ENCODE measurements at regions not wholly inside any gene's neighbourhood (a gene's known extent, or its start where the extent isn't known, plus 50 kb on each side); places are given as distances from the start of the nearest gene placed in this dataset.
"Not testable (repeated sequence)": the region's sequence is repeated elsewhere in the genome, so short reads cannot be mapped to it uniquely, and the experiment has no call there.

GRCh38 chr12:33223956-33224355, 215.7 kb downstream of the SYT10 start:
- ChIA-PET CTCF (no interaction called here), POLR2A (ENCODE audit: low non-redundant PET) (no interaction called here)
- TF ChIP-seq EZH2 (IDR thresholded peaks at IDR 0.05; ENCODE audit: borderline replicate concordance, low read depth, low read length, poor library complexity, severe bottlenecking) (no peak), CTCF (conservative IDR thresholded peaks at IDR 0.05; ENCODE audit: low read depth, low read length) (no peak)
- no peak overlapping the region for H3K4me3 ChIP-seq (ENCODE audit: low read depth, low read length, poor library complexity, severe bottlenecking)
- H3K36me3 ChIP-seq (ENCODE audit: insufficient read depth, low read length, poor library complexity, severe bottlenecking), result no peaks in the 10 kb centered on the region
- DNase-seq (ENCODE audit: low spot score), result no peak
- BruUV-seq (replicated peaks), result no TSS peak
- no peak overlapping the region for H3K27ac ChIP-seq (ENCODE audit: low read depth, low read length, poor library complexity, severe bottlenecking)
- H3K4me1 ChIP-seq (ENCODE audit: insufficient read depth, low read length, poor library complexity, severe bottlenecking), result no peaks in the 10 kb centered on the region
- H3K9me3 ChIP-seq (ENCODE audit: low read depth, low read length, poor library complexity, severe bottlenecking), result peaks cover 8% of the 10 kb centered on the region
- intact Hi-C loops (cut with micrococcal nuclease; ENCODE audit: unreplicated experiment), result no loop called here
- no peaks in the 10 kb centered on the region for H3K27me3 ChIP-seq (replicated peaks; ENCODE audit: insufficient read depth, low read depth, low read length, poor library complexity)

- H3K4me1 ChIP-seq (ENCODE audit: insufficient read depth, low read length, poor library complexity, severe bottlenecking), result no peaks in the 10 kb centered on the region
- no peaks in the 10 kb centered on the region for H3K36me3 ChIP-seq (ENCODE audit: insufficient read depth, low read length, poor library complexity, severe bottlenecking)
- ChIA-PET CTCF (no interaction called here), POLR2A (ENCODE audit: low non-redundant PET) (no interaction called here)
- no peak for DNase-seq (ENCODE audit: low spot score)
- no TSS peak for BruUV-seq (replicated peaks)
- TF ChIP-seq EZH2 (IDR thresholded peaks at IDR 0.05; ENCODE audit: borderline replicate concordance, low read depth, low read length, poor library complexity, severe bottlenecking), result no peak
- no peak for TF ChIP-seq CTCF (conservative IDR thresholded peaks at IDR 0.05; ENCODE audit: low read depth, low read length)
- H3K27ac ChIP-seq (ENCODE audit: low read depth, low read length, poor library complexity, severe bottlenecking), result no peak overlapping the region
- H3K4me3 ChIP-seq (ENCODE audit: low read depth, low read length, poor library complexity, severe bottlenecking), result no peak overlapping the region
- H3K9me3 ChIP-seq (ENCODE audit: low read depth, low read length, poor library complexity, severe bottlenecking), result peaks cover 8% of the 10 kb centered on the region
- intact Hi-C loops (cut with micrococcal nuclease; ENCODE audit: unreplicated experiment), result no loop called here
- no peaks in the 10 kb centered on the region for H3K27me3 ChIP-seq (replicated peaks; ENCODE audit: insufficient read depth, low read depth, low read length, poor library complexity)
Observed at GRCh38 chr12:33222357-33222756, 217.3 kb downstream of the SYT10 start.

- TF ChIP-seq EZH2 (IDR thresholded peaks at IDR 0.05; ENCODE audit: borderline replicate concordance, low read depth, low read length, poor library complexity, severe bottlenecking), result no peak
- no peak for TF ChIP-seq CTCF (conservative IDR thresholded peaks at IDR 0.05; ENCODE audit: low read depth, low read length)
- intact Hi-C loops (cut with micrococcal nuclease; ENCODE audit: unreplicated experiment), result no loop called here
- CTCF ChIA-PET, result no interaction called here
Observed at GRCh38 chr12:33205981-33206380, 233.6 kb downstream of the SYT10 start.

GRCh38 chr12:33194389-33194788, 245.2 kb downstream of the SYT10 start:
- DNase-seq (ENCODE audit: low spot score); H3K4me3 ChIP-seq (ENCODE audit: low read depth, low read length, poor library complexity, severe bottlenecking); H3K27ac ChIP-seq (ENCODE audit: low read depth, low read length, poor library complexity, severe bottlenecking); CTCF ChIA-PET; POLR2A ChIA-PET (ENCODE audit: low non-redundant PET); H3K36me3 ChIP-seq (ENCODE audit: insufficient read depth, low read length, poor library complexity, severe bottlenecking); H3K9me3 ChIP-seq (ENCODE audit: low read depth, low read length, poor library complexity, severe bottlenecking); H3K27me3 ChIP-seq (replicated peaks; ENCODE audit: insufficient read depth, low read depth, low read length, poor library complexity); intact Hi-C loops (cut with micrococcal nuclease; ENCODE audit: unreplicated experiment); H3K4me1 ChIP-seq (ENCODE audit: insufficient read depth, low read length, poor library complexity, severe bottlenecking); BruUV-seq (replicated peaks): not testable (repeated sequence)

More at GRCh38 chr12:33205981-33206380, 233.6 kb downstream of the SYT10 start:
- H3K9me3 ChIP-seq (ENCODE audit: low read depth, low read length, poor library complexity, severe bottlenecking), result peaks cover 11% of the 10 kb centered on the region
- no peak for DNase-seq (ENCODE audit: low spot score)
- no peaks in the 10 kb centered on the region for H3K27me3 ChIP-seq (replicated peaks; ENCODE audit: insufficient read depth, low read depth, low read length, poor library complexity)
- H3K4me1 ChIP-seq (ENCODE audit: insufficient read depth, low read length, poor library complexity, severe bottlenecking), result no peaks in the 10 kb centered on the region
- BruUV-seq (replicated peaks), result no TSS peak
- no peak overlapping the region for H3K27ac ChIP-seq (ENCODE audit: low read depth, low read length, poor library complexity, severe bottlenecking)
- no peaks in the 10 kb centered on the region for H3K36me3 ChIP-seq (ENCODE audit: insufficient read depth, low read length, poor library complexity, severe bottlenecking)
- POLR2A ChIA-PET (ENCODE audit: low non-redundant PET), result no interaction called here
- no peak overlapping the region for H3K4me3 ChIP-seq (ENCODE audit: low read depth, low read length, poor library complexity, severe bottlenecking)

Measured in A673 (cell line).